Nephron progenitor cell (in vitro differentiated cells): ENCODE measurements at regions not wholly inside any gene's neighbourhood (a gene's known extent, or its start where the extent isn't known, plus 50 kb on each side); places are given as distances from the start of the nearest gene placed in this dataset.

Experiments used
- DNase-seq: peaks from one replicate; pipeline ENCODE4 v3.0.0; 2021
- H3K27ac Mint-ChIP-seq: 2 replicates; pipeline ENCODE4 v1.8.0; 2021; ENCODE audit warnings: mild to moderate bottlenecking, moderate library complexity, mixed read lengths
- H3K27me3 Mint-ChIP-seq: 2 replicates; pipeline ENCODE4 v1.8.0; 2021; ENCODE audit warnings: mild to moderate bottlenecking, low read depth, mixed read lengths; ENCODE audit not compliant: poor library complexity
- H3K36me3 Mint-ChIP-seq: 2 replicates; pipeline ENCODE4 v1.8.0; 2021; ENCODE audit warnings: low read depth, mixed read lengths
- H3K4me1 Mint-ChIP-seq: 2 replicates; pipeline ENCODE4 v1.8.0; 2021; ENCODE audit warnings: mixed read lengths
- H3K4me3 Mint-ChIP-seq: 2 replicates; pipeline ENCODE4 v1.8.0; 2021; ENCODE audit warnings: mild to moderate bottlenecking, moderate library complexity, mixed read lengths
- H3K9me3 Mint-ChIP-seq: 2 replicates; pipeline ENCODE4 v1.8.0; 2021; ENCODE audit warnings: mild to moderate bottlenecking, moderate library complexity, mixed read lengths
- TF ChIP-seq, protein P1 (sequence below): fragments of 200-600 bp; sonication (generic); IDR thresholded peaks from 2 replicates; pipeline ENCODE4 v1.5.0; 2021; ENCODE audit warnings: antibody characterized with exemption

GRCh38 chr3:113058188-113058587 is 67.4 kb downstream of the GTPBP8 start:
- TF ChIP-seq, protein P1, sequence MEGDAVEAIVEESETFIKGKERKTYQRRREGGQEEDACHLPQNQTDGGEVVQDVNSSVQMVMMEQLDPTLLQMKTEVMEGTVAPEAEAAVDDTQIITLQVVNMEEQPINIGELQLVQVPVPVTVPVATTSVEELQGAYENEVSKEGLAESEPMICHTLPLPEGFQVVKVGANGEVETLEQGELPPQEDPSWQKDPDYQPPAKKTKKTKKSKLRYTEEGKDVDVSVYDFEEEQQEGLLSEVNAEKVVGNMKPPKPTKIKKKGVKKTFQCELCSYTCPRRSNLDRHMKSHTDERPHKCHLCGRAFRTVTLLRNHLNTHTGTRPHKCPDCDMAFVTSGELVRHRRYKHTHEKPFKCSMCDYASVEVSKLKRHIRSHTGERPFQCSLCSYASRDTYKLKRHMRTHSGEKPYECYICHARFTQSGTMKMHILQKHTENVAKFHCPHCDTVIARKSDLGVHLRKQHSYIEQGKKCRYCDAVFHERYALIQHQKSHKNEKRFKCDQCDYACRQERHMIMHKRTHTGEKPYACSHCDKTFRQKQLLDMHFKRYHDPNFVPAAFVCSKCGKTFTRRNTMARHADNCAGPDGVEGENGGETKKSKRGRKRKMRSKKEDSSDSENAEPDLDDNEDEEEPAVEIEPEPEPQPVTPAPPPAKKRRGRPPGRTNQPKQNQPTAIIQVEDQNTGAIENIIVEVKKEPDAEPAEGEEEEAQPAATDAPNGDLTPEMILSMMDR = no peak
- Mint-ChIP-seq H3K4me1 (no peaks in the 10 kb centered on the region), H3K27ac (no peak overlapping the region), H3K36me3 (peaks cover 18% of the 10 kb centered on the region), H3K27me3 (no peaks in the 10 kb centered on the region), H3K4me3 (no peak overlapping the region), H3K9me3 (peaks cover 3% of the 10 kb centered on the region)
- no peak for DNase-seq

DNA sequence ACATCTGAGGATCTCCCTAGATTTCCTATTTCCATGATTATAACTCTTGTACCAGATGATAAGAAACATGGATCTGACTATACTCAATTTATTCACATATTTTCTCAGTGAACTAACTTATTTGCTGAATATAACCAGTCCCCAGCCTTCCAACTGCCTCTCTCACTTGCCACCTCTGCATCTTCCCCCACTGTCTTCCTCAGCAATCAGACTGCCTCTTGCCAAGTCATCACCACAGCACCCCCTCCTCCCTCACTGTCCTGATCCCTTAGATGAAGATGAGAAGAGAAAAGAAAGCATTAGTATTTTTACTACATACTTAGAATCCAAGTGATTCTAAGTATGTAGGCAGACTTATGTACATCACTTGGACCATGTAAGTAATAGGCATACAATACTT is 71.9 kb downstream of the GTPBP8 start:
- no peak for DNase-seq
- Mint-ChIP-seq H3K9me3 (peaks cover 35% of the 10 kb centered on the region), H3K27me3 (no peaks in the 10 kb centered on the region), H3K4me1 (no peaks in the 10 kb centered on the region), H3K4me3 (no peak overlapping the region), H3K27ac (no peak overlapping the region), H3K36me3 (peaks cover 63% of the 10 kb centered on the region)
- TF ChIP-seq, protein P1 = no peak

GRCh38 chr3:113063126-113063894 is 72.5 kb downstream of the GTPBP8 start:
- DNase-seq = no peak
- peaks cover 41% of the 10 kb centered on the region for H3K9me3 Mint-ChIP-seq
- H3K4me3 Mint-ChIP-seq = no peak overlapping the region
- H3K36me3 Mint-ChIP-seq = peaks cover 69% of the 10 kb centered on the region
- no peaks in the 10 kb centered on the region for H3K4me1 Mint-ChIP-seq
- no peak overlapping the region for H3K27ac Mint-ChIP-seq
- no peaks in the 10 kb centered on the region for H3K27me3 Mint-ChIP-seq
- TF ChIP-seq, protein P1 = no peak

DNA sequence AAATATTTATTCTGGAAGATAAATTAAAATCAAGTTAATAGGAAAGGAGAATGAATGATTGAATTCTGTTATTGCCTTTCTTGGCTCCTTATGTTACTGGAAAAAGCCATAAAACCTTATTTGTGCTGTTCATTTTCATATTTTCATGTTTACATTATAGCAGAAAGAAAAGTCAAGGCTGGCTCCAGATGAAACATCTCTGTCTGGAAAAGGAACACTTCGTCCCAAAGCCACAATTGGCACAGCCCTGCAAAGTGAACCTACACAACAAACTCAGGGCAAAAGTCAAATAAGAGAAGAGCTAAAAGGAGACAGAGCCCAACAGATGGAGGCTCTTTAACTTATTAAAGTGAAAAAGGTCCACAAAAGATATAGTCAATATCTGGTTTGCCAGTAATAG is 73.4 kb downstream of the GTPBP8 start:
- DNase-seq = no peak
- H3K27ac Mint-ChIP-seq = no peak overlapping the region
- H3K36me3 Mint-ChIP-seq = peaks cover 73% of the 10 kb centered on the region
- no peak overlapping the region for H3K4me3 Mint-ChIP-seq
- TF ChIP-seq, protein P1 = no peak
- H3K9me3 Mint-ChIP-seq = peaks cover 44% of the 10 kb centered on the region
- no peaks in the 10 kb centered on the region for H3K27me3 Mint-ChIP-seq
- no peaks in the 10 kb centered on the region for H3K4me1 Mint-ChIP-seq

DNA sequence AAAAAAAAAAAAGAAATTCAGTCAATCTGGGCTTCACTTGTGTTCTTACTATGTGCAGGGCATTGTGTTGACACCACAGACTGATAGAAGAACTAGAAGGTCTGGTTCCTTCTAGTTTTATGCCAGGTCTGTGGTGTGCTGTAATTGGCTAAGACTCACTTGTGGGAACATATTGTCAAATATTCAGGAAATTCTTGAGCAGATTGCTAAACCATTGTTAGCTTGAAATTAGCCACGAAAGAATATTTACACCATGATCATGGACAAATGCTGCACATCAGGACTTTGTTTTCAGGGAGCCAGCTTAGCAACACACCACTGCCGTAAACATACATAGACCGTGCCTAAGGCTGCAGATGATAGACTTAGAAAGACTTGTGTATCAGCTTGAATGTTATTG is 74.6 kb downstream of the GTPBP8 start:
- Mint-ChIP-seq H3K36me3 (peaks cover 73% of the 10 kb centered on the region), H3K27ac (no peak overlapping the region), H3K27me3 (no peaks in the 10 kb centered on the region), H3K4me3 (no peak overlapping the region), H3K4me1 (peaks cover 2% of the 10 kb centered on the region), H3K9me3 (peaks cover 44% of the 10 kb centered on the region)
- DNase-seq = no peak
- TF ChIP-seq, protein P1 = no peak

DNA sequence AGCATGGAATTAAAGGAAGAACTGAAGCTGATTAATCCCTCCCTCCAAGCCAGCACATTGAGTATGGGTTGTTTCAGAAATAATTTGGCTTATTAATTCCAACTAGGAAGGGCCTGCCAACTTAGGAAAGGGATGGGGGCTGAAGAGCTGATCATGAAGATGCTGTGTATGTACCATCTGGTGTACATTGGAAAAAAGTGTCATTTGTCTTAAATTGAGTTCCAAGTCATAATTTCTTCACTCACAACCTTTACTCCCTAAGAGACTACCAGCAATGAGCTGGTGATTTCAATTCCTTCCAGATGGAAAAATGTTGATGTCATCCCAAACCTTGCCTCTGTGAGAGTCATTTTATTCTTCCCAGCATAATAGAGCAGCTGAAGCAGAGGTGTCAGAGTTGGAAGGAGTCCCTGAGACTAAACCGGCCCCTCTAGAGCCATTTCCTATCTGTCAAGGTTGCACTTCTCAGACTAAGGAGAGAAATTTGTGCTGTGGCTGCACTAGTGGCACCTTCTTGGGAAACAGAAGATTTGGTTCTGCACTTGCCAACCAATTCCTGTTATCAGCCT is 79.4 kb downstream of the GTPBP8 start:
- DNase-seq = no peak
- peak overlapping the region; percentile 8 for H3K27ac Mint-ChIP-seq
- H3K4me1 Mint-ChIP-seq = peaks cover 21% of the 10 kb centered on the region
- H3K27me3 Mint-ChIP-seq = no peaks in the 10 kb centered on the region
- peaks cover 47% of the 10 kb centered on the region for H3K36me3 Mint-ChIP-seq
- TF ChIP-seq, protein P1 = no peak
- H3K4me3 Mint-ChIP-seq = no peak overlapping the region
- H3K9me3 Mint-ChIP-seq = peaks cover 42% of the 10 kb centered on the region
